ENCODE measurements at regions not wholly inside any gene's neighbourhood (a gene's known extent, or its start where the extent isn't known, plus 50 kb on each side); places are given as distances from the start of the nearest gene placed in this dataset.

DNA sequence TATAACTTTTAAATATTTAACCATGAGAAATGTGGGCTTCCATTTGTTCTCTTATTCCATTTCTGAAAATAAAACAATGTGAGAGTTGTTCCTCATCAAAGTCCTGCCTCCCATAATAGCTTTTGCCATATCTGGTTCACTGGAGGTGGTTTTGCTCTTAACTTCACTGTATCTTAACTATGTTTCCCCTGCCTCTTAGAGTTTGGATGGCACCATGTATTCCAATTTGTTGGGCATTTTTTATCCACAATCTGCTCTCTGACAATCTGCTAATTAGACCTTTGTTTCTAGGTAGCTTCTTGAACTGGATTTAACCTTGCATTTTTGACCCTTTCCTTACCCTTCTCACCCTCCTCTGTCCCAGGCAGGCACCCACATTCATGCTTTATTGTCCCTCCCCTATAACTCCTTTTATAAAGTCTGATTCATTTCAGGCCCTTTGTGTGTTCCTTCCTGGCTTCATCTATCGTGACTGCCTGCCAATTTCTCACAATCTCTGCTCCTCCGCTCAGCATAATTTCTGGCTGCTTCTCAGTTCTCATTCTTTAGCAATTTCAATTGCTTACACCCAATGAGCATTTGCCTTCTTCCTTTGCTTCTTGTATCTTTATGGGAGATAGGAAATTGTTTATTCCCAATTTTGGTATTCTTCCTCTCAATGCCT lies 144.2 kb upstream of the ARHGEF26 start (continued):
- TF ChIP-seq, protein P1, sequence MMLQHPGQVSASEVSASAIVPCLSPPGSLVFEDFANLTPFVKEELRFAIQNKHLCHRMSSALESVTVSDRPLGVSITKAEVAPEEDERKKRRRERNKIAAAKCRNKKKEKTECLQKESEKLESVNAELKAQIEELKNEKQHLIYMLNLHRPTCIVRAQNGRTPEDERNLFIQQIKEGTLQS (CRISPR knock-in tag; conservative IDR thresholded peaks at IDR 0.05): no peak
- no peak for TF ChIP-seq IRF2 (CRISPR knock-in tag; IDR thresholded peaks at IDR 0.05; ENCODE audit: borderline replicate concordance, low read depth)
- TF ChIP-seq, protein P2, sequence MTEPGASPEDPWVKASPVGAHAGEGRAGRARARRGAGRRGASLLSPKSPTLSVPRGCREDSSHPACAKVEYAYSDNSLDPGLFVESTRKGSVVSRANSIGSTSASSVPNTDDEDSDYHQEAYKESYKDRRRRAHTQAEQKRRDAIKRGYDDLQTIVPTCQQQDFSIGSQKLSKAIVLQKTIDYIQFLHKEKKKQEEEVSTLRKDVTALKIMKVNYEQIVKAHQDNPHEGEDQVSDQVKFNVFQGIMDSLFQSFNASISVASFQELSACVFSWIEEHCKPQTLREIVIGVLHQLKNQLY (CRISPR knock-in tag; IDR thresholded peaks at IDR 0.05): no peak
- TF ChIP-seq ZNF416 (CRISPR knock-in tag; IDR thresholded peaks at IDR 0.05): no peak
- no peak for TF ChIP-seq TCF7 (CRISPR knock-in tag; IDR thresholded peaks at IDR 0.05; ENCODE audit: low read depth)
- no peak for TF ChIP-seq ZNF671 (CRISPR knock-in tag; IDR thresholded peaks at IDR 0.05)
- TF ChIP-seq NR2C2 (CRISPR knock-in tag; IDR thresholded peaks at IDR 0.05): no peak
- no peak for TF ChIP-seq JAZF1 (CRISPR knock-in tag; IDR thresholded peaks at IDR 0.05)

DNA sequence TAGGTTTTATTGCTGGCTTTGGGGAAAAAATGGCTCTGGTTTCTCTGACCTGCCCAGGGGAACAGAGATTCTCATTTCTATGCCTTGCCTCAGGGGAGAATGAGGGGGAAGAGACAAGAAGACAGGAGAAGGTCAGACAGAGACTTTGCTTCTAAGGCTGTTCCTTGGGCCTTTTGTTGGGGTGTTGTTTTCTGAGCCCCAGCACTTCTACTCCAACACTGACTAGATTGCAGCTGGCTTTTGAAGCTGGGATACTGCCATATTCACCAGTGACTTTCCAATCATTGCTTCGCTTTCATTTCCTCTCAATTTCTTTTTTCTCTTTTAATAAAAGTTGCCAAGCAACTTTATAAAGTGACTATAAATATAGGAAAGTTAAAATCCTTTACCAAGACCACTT lies 143.2 kb upstream of the ARHGEF26 start:
- H3K4me3 Mint-ChIP-seq: no peak overlapping the region

DNA sequence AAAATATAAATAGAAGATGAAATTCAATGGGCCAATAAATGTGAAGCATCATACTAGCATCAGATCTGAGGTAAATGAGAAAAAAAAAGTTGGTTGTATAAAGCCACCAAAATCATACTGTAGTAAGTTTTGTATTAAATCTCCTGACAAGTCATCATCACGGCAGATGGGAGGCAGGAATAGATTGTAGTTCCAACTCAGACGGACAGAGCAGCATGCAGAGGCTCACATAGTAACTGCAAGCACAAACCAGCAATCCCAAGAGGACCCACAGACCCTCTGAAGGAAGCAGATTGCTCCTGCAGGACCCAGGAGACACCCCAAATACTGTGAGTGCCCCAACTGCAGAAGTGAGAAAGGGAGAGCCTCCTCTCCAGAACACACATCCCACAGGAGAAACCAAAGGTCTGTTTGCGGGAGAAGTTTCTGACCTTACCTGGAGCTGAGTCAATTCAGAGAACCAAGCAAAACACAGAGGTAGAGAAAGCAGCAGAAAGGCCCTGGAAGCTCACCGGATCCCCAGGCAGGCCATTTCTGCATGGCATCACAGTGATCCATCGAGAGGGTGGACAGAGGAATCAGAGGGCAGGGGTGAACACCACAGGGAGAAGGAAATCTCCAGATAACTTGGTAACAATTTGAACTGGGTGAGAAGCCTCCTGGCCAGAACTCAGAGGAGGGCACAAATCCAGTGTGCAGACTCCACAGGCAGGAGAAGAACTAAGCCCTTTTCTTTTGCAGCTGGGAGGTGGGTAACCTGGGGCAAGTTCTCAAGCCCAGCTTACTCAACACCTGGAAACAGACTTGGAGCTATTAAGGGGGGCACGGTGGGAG lies 141.6 kb upstream of the ARHGEF26 start:
- H3K27me3 Mint-ChIP-seq (ENCODE audit: low read depth): no peaks in the 10 kb centered on the region
- no peak overlapping the region for H3K27ac Mint-ChIP-seq
- no peaks in the 10 kb centered on the region for H3K36me3 Mint-ChIP-seq
- ChIA-PET POLR2A (no interaction called here), CTCF (no interaction called here)
- H3K4me1 Mint-ChIP-seq: 0 out of 2 replicates have a peak, but pooled peaks cover 4% of the 10 kb centered on the region
- peaks cover 13% of the 10 kb centered on the region; the same call in 1 of the 2 replicates for H3K9me3 Mint-ChIP-seq
- no peak overlapping the region for H3K4me3 Mint-ChIP-seq
- no peak for DNase-seq (ENCODE audit: low spot score)
- ATAC-seq: no peak
- TF ChIP-seq, protein P3, sequence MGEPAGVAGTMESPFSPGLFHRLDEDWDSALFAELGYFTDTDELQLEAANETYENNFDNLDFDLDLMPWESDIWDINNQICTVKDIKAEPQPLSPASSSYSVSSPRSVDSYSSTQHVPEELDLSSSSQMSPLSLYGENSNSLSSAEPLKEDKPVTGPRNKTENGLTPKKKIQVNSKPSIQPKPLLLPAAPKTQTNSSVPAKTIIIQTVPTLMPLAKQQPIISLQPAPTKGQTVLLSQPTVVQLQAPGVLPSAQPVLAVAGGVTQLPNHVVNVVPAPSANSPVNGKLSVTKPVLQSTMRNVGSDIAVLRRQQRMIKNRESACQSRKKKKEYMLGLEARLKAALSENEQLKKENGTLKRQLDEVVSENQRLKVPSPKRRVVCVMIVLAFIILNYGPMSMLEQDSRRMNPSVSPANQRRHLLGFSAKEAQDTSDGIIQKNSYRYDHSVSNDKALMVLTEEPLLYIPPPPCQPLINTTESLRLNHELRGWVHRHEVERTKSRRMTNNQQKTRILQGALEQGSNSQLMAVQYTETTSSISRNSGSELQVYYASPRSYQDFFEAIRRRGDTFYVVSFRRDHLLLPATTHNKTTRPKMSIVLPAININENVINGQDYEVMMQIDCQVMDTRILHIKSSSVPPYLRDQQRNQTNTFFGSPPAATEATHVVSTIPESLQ (CRISPR knock-in tag; IDR thresholded peaks at IDR 0.05): no peak
- TF ChIP-seq, protein P4, sequence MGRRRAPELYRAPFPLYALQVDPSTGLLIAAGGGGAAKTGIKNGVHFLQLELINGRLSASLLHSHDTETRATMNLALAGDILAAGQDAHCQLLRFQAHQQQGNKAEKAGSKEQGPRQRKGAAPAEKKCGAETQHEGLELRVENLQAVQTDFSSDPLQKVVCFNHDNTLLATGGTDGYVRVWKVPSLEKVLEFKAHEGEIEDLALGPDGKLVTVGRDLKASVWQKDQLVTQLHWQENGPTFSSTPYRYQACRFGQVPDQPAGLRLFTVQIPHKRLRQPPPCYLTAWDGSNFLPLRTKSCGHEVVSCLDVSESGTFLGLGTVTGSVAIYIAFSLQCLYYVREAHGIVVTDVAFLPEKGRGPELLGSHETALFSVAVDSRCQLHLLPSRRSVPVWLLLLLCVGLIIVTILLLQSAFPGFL (CRISPR knock-in tag; IDR thresholded peaks at IDR 0.05; ENCODE audit: borderline replicate concordance): no peak
- TF ChIP-seq, protein P5, sequence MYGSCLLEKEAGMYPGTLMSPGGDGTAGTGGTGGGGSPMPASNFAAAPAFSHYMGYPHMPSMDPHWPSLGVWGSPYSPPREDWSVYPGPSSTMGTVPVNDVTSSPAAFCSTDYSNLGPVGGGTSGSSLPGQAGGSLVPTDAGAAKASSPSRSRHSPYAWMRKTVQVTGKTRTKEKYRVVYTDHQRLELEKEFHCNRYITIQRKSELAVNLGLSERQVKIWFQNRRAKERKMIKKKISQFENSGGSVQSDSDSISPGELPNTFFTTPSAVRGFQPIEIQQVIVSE (CRISPR knock-in tag; IDR thresholded peaks at IDR 0.05; ENCODE audit: borderline replicate concordance): no peak

More for the DNA sequence above, 143.2 kb upstream of the ARHGEF26 start:
- DNase-seq (ENCODE audit: low spot score) (no peak), ATAC-seq (no peak)
- peaks cover 12% of the 10 kb centered on the region; the same call in 1 of the 2 replicates for H3K9me3 Mint-ChIP-seq
- H3K36me3 Mint-ChIP-seq: no peaks in the 10 kb centered on the region
- H3K27ac Mint-ChIP-seq: no peak overlapping the region
- ChIA-PET POLR2A (no interaction called here), CTCF (interaction anchor here (0.9 kb wide), 1 partner anchor 143 kb away, joined by 4 read pairs; the partner anchor contains the start of gene ARHGEF26)
- no peaks in the 10 kb centered on the region for H3K27me3 Mint-ChIP-seq (ENCODE audit: low read depth)
- TF ChIP-seq ZNF138 (CRISPR knock-in tag; conservative IDR thresholded peaks at IDR 0.05) (no peak), TP53 (CRISPR knock-in tag; IDR thresholded peaks at IDR 0.05) (no peak), ATF1 (CRISPR knock-in tag; IDR thresholded peaks at IDR 0.05) (no peak), EMX1 (CRISPR knock-in tag; IDR thresholded peaks at IDR 0.05) (no peak), NFYB (CRISPR knock-in tag; conservative IDR thresholded peaks at IDR 0.05; ENCODE audit: low read depth) (no peak), ZNF671 (CRISPR knock-in tag; IDR thresholded peaks at IDR 0.05) (no peak), PRRX2 (CRISPR knock-in tag; IDR thresholded peaks at IDR 0.05) (no peak), JUN (CRISPR knock-in tag; IDR thresholded peaks at IDR 0.05) (no peak)
- TF ChIP-seq, protein P6, sequence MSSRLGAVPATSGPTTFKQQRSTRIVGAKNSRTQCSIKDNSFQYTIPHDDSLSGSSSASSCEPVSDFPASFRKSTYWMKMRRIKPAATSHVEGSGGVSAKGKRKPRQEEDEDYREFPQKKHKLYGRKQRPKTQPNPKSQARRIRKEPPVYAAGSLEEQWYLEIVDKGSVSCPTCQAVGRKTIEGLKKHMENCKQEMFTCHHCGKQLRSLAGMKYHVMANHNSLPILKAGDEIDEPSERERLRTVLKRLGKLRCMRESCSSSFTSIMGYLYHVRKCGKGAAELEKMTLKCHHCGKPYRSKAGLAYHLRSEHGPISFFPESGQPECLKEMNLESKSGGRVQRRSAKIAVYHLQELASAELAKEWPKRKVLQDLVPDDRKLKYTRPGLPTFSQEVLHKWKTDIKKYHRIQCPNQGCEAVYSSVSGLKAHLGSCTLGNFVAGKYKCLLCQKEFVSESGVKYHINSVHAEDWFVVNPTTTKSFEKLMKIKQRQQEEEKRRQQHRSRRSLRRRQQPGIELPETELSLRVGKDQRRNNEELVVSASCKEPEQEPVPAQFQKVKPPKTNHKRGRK (CRISPR knock-in tag; IDR thresholded peaks at IDR 0.05; ENCODE audit: borderline replicate concordance): no peak
- 0 out of 2 replicates have a peak, but pooled peaks cover 4% of the 10 kb centered on the region for H3K4me1 Mint-ChIP-seq

Measured in WTC11 (cell line).